HG02610 (cell line): ENCODE measurements at regions not wholly inside any gene's neighbourhood (a gene's known extent, or its start where the extent isn't known, plus 50 kb on each side); places are given as distances from the start of the nearest gene placed in this dataset.
A peak's percentile ranks its signal among the peaks of the same experiment; 100 is the strongest.

Source experiments
- ATAC-seq: cut with Tn5 transposase; IDR thresholded peaks from one replicate; pipeline ENCODE4 v1.9.1; 2021; ENCODE audit warnings: mild to moderate bottlenecking, moderate library complexity; ENCODE audit not compliant: unreplicated experiment

GRCh38 chr3:76582098-76582497, 457.8 kb upstream of the ROBO2 start:
- ATAC-seq, result no peak

- no peak for ATAC-seq
Measured at GRCh38 chr3:76582632-76583378, 457.1 kb upstream of the ROBO2 start.

DNA sequence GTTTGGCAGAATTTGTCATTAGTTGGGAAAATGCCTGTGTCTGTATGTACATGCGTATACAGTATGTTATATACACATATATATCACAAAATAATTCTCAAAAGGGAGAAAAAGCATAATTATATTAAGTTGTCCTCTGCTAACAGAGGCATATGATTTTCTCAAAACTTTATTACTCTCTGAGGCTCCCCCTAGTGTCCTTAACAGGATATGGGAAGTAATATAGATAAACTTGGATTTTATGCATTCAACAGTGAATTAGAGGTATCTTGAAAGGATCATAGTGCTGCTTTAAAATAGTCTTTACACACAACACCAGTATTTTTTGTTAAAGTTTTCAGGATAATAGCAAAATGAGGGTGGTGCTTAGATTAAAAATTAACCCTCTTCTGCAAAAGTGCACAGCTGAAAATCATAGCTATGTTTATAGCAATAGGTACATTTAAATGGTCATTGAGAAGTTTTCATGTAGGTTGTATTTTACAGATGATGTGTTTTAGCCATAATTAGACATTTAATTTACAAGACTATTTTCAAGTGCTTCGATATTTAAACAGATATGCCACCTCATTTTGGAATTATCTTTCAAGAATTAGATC, 454.0 kb upstream of the ROBO2 start:
- peak; percentile 51 for ATAC-seq

GRCh38 chr3:76586471-76586870, 453.4 kb upstream of the ROBO2 start:
- no peak for ATAC-seq

- no peak for ATAC-seq
Measured at GRCh38 chr3:76610150-76610549, 429.7 kb upstream of the ROBO2 start.

GRCh38 chr3:76615719-76616118, 424.2 kb upstream of the ROBO2 start:
- no peak for ATAC-seq

GRCh38 chr3:76624164-76624563, 415.7 kb upstream of the ROBO2 start:
- ATAC-seq, result no peak

DNA sequence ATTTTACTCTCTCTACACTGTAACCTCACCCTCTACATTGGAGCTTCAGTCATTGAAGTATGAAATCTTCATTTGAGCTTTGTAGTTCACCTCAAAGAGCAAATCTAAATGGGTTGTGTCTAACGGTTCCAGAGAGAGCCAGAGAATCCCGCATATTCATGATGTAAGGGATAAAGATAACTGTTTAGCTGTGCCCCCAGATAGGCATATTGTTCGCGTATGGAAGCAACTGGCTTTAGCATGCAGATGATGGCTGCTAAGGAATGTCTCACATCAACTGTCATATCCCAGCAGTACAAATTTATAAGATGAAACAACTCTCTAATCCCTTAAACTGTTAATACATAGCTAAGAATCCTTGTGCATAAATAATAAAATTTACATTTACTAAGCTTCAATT, 412.7 kb upstream of the ROBO2 start:
- ATAC-seq, result no peak

- ATAC-seq, result no peak
Measured at GRCh38 chr3:76631251-76631650, 408.6 kb upstream of the ROBO2 start.

GRCh38 chr3:76638006-76638405, 401.9 kb upstream of the ROBO2 start:
- no peak for ATAC-seq

GRCh38 chr3:76643623-76644304, 396.1 kb upstream of the ROBO2 start:
- no peak for ATAC-seq

DNA sequence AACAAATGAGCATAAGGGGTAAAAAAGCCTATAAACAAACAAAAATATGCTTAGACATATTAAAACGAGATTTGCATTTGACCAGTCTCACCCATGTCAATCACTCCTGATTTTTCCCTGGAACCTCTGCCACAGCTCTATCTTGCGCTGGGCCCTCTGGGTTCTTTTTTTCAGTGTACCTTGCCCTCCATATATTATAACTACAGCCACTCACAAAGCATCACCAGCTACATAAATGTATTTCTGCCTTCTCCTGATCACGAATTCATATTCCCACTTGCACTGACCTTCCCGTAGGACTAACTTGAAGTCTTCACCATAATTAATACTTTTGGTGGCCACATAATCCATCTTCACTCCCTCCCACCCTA, 395.6 kb upstream of the ROBO2 start:
- no peak for ATAC-seq

DNA sequence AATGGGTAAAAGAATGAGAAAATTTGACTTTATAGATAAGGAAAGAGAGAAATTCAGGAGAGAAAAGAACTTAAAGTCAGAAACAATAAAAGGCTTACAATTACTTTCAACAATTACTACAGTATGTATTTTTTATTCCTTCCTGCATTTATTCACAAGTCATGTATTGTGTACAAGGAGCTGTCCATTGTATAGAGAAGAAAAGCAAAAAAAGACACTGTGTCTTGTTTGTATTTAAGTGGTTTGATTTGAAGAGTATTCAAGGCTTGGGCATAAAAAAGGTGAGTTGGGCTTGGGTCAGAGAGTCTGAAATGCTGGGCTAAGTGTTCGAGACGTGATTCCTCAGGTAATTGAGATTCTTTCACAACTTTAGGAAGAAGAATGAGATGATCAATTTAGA, 394.2 kb upstream of the ROBO2 start:
- ATAC-seq, result no peak

DNA sequence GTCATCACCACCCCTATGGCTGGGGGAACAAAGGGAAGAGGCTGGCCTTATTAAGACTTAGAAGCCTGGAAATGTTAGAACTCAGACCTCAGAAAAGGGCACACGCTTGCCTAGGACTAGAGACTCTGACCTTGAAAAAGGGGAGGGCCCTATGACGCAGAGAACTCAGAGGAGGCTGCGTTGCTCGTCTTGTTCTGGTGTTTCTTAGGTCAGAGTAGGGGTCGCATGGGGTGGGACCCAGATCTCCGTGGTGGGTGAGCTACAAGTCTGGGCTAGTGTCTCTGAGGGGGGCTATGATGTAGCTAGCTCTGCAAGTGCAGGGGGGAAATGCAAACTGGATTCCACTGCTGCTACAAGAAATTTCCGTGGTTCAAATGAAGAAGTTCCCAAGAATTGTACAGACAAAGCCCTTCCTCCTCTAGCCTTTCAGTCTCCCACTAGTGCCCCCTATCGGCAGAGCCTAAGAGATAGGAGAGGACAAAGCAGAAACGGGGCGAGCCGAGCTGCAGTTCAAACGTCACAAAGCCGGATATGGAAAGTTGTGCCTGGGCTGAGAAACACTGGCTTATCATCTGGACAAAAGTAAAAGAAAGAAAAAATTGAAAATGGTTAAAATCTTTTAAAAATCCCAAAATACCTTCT, 392.9 kb upstream of the ROBO2 start:
- ATAC-seq, result no peak

- no peak for ATAC-seq
Measured at GRCh38 chr3:76651784-76652183, 388.1 kb upstream of the ROBO2 start.

DNA sequence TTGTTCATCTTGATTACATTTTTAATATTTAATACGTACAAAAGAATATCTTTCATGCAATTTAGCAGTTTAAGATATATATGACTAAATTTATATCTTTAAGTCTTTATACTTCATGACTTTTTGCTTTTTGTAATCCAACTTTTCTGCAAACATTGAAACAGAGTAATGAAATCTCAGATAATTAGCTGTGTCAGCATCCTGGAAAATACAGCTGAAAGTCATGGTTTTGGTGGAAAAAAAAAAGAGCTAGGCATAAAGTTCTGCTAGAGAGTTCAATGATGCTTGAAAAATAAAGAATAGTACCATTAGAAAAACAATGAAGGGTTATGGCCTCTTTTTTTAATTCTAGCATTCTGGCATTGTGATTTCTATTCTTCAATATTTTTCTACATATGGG, 387.4 kb upstream of the ROBO2 start:
- ATAC-seq, result no peak

GRCh38 chr3:76653640-76654251, 386.2 kb upstream of the ROBO2 start:
- ATAC-seq, result no peak

DNA sequence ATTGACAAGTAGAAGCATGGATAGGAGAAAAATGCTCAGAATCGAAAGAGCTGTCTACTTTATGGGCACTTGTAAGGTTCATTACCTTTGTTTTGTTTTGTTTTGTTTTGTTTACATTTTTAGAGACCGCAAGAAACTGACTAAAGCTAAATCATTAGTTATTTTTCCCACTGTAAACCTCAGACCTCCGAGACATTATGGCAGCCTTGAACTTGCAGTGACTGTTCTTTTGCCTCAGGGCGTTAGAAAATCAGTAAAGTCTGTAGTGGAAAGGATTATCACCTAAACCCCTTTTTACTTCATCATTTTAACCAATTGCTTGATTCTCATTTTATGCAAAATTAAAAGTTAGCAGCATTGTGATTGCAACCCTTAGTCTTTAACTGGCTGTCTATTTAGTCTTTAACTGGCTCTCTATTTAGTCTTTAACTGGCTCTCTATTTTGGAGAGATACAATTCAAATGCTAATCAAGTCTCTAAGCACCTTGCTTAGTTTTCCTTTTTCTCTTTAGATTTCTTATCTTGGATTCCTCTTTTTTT, 383.3 kb upstream of the ROBO2 start:
- ATAC-seq, result no peak

- ATAC-seq, result no peak
Measured at GRCh38 chr3:76657909-76658308, 382.0 kb upstream of the ROBO2 start.

DNA sequence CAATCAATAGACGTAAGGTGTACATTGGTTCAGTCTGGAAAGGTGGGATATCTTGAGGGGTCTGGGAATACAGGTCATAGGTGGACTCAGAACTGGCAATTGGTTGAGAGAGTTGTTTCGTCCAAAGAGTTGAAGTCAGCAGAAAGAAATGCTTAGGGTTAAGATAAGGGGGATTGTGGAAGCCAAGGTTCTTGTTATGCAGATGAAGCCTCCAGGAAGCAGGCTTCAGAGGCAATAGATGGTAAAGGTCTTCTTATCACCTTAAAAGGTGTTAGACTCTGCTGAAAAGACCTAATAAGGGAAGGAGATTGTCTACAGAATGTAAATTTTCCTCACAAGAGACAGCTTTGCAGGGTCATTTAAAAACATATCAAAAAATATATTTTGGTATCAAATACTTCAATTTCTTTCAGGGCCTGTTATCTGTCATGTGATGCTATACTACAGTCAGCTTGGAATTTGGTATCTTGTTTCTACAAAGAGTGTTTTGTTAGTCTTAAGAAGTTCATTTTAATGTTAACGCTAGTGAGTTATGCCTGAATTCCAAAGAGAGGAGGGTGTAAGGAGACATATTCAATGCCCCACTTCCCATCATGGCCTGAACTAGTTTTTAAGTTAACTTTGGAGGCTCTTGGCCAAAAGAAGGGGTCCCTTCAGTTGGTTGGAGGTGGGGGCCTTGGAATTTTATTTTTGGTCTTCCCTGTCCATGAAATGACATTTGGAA, 378.2 kb upstream of the ROBO2 start:
- no peak for ATAC-seq
